ENCODE measurements at regions not wholly inside any gene's neighbourhood (a gene's known extent, or its start where the extent isn't known, plus 50 kb on each side); places are given as distances from the start of the nearest gene placed in this dataset.

DNA sequence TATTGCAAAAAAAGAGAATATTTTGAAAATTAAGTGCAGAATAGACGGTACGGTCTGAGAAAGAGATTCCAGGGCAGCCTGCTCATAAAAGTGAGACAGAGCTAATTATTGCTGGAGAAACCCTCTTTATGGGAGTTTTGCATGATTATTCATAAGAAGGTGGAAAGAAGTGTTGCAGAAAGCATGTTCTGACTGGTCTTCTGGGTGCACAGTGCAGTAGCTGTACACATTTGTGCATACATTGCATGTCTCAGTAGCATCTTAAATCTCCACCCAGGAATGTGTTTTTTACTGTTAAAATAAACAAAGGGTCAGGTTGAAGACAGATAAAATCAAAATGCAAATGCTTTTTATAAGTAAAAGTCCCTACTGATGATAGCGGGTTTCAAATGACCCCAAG is 1813.6 kb upstream of the DEFB115 start:
- no peak for TF ChIP-seq ZNF138 (tag by site-specific recombination; IDR thresholded peaks at IDR 0.05; ENCODE audit: borderline replicate concordance)
- TF ChIP-seq CTCF (tag by site-specific recombination; IDR thresholded peaks at IDR 0.05): no peak
- TF ChIP-seq TCF7L2 (IDR thresholded peaks at IDR 0.05; ENCODE audit: borderline replicate concordance, low read depth, low read length): no peak
- TF ChIP-seq SETDB1 (IDR thresholded peaks at IDR 0.05; ENCODE audit: insufficient read length, low read length): no peak
